Spleen (tissue), 7 donors: ENCODE measurements at regions not wholly inside any gene's neighbourhood (a gene's known extent, or its start where the extent isn't known, plus 50 kb on each side); places are given as distances from the start of the nearest gene placed in this dataset.

Experiments
- CTCF ChIP-seq, 11 experiments: fragments of 200-600 bp in 7 of 11; fragments of 450-650 bp in 4 of 11; sonication (generic) in 4 of 11; IDR thresholded peaks in 8 of 11; conservative IDR thresholded peaks in 3 of 11; 1 replicate in 7 of 11; 2 replicates in 4 of 11; pipeline versions ENCODE4 v1.4.0 to v1.8.0; 2016 to 2021; ENCODE audit warnings: antibody characterized with exemption in 11 of 11, inconsistent platforms in 4 of 11, mild to moderate bottlenecking in 1 of 11
- POLR2AphosphoS5 ChIP-seq, 3 donors: sonication (generic); formaldehyde crosslinking; IDR thresholded peaks; one replicate each; pipeline ENCODE4 v1.5.1; 2017; ENCODE audit warnings: antibody characterized with exemption in 3 of 3
- donor health status: DM: no; HTN: no; CAD: no; lungs with moderate emphysema.
- donor health status: DM: no; HTN: no; CAD: no.
- donor health status: DM: no; HTN: no; CAD: no.

- TF ChIP-seq CTCF (IDR thresholded peaks at IDR 0.05 in 8 of 11, conservative IDR thresholded peaks at IDR 0.05 in 3 of 11) (no peak), POLR2AphosphoS5 (IDR thresholded peaks at IDR 0.05) (no peak)
Measured at GRCh38 chr7:137147338-137147720, 196.2 kb downstream of the PTN start.
